ENCODE measurements at regions not wholly inside any gene's neighbourhood (a gene's known extent, or its start where the extent isn't known, plus 50 kb on each side); places are given as distances from the start of the nearest gene placed in this dataset.

DNA sequence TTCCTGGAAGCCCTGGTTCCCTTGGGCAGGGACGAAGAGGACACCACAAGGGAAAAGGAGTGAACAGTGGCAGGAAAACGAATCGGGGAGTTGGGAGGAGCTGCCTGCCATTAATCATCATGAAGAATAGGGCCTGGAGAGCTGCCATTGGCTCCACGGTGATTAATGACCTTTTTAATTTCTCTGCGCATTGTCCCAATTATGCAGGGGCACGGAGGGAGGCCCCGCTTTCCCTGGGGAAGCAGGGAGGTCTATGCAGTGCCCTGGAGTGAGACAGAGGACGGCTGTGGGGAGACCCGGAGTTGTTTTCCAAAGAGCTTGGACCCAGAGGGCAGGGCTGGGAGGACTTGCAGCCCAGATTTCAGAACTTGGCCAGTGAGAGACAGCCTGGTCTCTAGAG, 338.9 kb upstream of the C16orf82 start:
- no peak overlapping the region for H3K27ac Mint-ChIP-seq
- no peak for DNase-seq (ENCODE audit: low spot score)
- POLR2A ChIA-PET, result no interaction called here
- no peak for ATAC-seq
- H3K4me3 Mint-ChIP-seq, result no peak overlapping the region
- TF ChIP-seq, protein P1, sequence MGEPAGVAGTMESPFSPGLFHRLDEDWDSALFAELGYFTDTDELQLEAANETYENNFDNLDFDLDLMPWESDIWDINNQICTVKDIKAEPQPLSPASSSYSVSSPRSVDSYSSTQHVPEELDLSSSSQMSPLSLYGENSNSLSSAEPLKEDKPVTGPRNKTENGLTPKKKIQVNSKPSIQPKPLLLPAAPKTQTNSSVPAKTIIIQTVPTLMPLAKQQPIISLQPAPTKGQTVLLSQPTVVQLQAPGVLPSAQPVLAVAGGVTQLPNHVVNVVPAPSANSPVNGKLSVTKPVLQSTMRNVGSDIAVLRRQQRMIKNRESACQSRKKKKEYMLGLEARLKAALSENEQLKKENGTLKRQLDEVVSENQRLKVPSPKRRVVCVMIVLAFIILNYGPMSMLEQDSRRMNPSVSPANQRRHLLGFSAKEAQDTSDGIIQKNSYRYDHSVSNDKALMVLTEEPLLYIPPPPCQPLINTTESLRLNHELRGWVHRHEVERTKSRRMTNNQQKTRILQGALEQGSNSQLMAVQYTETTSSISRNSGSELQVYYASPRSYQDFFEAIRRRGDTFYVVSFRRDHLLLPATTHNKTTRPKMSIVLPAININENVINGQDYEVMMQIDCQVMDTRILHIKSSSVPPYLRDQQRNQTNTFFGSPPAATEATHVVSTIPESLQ (CRISPR knock-in tag; IDR thresholded peaks at IDR 0.05), result no peak
- TF ChIP-seq, protein P2, sequence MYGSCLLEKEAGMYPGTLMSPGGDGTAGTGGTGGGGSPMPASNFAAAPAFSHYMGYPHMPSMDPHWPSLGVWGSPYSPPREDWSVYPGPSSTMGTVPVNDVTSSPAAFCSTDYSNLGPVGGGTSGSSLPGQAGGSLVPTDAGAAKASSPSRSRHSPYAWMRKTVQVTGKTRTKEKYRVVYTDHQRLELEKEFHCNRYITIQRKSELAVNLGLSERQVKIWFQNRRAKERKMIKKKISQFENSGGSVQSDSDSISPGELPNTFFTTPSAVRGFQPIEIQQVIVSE (CRISPR knock-in tag; IDR thresholded peaks at IDR 0.05; ENCODE audit: borderline replicate concordance), result no peak
- TF ChIP-seq, protein P3, sequence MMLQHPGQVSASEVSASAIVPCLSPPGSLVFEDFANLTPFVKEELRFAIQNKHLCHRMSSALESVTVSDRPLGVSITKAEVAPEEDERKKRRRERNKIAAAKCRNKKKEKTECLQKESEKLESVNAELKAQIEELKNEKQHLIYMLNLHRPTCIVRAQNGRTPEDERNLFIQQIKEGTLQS (CRISPR knock-in tag; conservative IDR thresholded peaks at IDR 0.05), result no peak
- no peak for TF ChIP-seq JAZF1 (CRISPR knock-in tag; IDR thresholded peaks at IDR 0.05)
- no peak for TF ChIP-seq ZNF121 (CRISPR knock-in tag; IDR thresholded peaks at IDR 0.05)
- H3K9me3 Mint-ChIP-seq, result peaks cover 8% of the 10 kb centered on the region
- no peaks in the 10 kb centered on the region; the same call in 1 of the 2 replicates for H3K27me3 Mint-ChIP-seq (ENCODE audit: low read depth)
- H3K4me1 Mint-ChIP-seq, result 0 out of 2 replicates have a peak, but pooled peaks cover 5% of the 10 kb centered on the region
- no peaks in the 10 kb centered on the region for H3K36me3 Mint-ChIP-seq
- CTCF ChIA-PET, result no interaction called here

DNA sequence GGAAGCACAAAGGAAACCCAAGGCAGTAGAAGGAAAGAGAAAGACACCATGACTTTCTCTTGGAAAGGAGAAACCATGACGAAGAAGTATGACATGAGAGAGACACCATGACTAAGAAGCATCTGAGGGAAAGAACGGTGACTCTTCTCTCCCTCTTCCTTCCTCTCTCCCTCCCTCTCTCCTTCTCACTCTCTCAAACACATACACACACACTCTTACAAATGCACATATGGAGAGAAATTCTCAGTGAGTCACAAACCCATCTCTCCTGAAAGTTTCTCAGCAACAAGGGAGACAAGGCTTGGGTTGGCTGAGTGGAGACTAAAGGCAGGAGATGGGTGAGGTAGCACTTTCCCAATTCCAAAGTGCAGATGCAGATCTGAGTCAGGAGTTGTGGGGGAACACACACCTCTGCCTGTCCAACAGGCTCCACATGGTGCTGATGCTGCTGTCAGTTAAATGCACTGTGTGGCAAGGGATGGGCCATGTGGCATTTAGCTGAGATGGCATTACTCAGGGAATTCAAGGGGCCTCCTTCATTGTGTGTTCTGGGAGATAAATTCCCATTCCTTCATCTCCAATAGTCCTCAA, 336.7 kb upstream of the C16orf82 start:
- DNase-seq (ENCODE audit: low spot score) (no peak), ATAC-seq (no peak)
- H3K4me3 Mint-ChIP-seq, result no peak overlapping the region
- no peaks in the 10 kb centered on the region for H3K36me3 Mint-ChIP-seq
- no peak overlapping the region for H3K27ac Mint-ChIP-seq
- H3K4me1 Mint-ChIP-seq, result no peaks in the 10 kb centered on the region
- peaks cover 4% of the 10 kb centered on the region; the same call in 1 of the 2 replicates for H3K9me3 Mint-ChIP-seq
- ChIA-PET POLR2A (no interaction called here), CTCF (no interaction called here)
- H3K27me3 Mint-ChIP-seq (ENCODE audit: low read depth), result no peaks in the 10 kb centered on the region; the same call in 1 of the 2 replicates
- TF ChIP-seq, protein P4, sequence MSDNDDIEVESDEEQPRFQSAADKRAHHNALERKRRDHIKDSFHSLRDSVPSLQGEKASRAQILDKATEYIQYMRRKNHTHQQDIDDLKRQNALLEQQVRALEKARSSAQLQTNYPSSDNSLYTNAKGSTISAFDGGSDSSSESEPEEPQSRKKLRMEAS (CRISPR knock-in tag; IDR thresholded peaks at IDR 0.05), result no peak
- TF ChIP-seq HMGA2 (CRISPR knock-in tag; IDR thresholded peaks at IDR 0.05) (no peak), ZNF317 (CRISPR knock-in tag; IDR thresholded peaks at IDR 0.05; ENCODE audit: borderline replicate concordance, low read depth) (no peak), RELA (CRISPR knock-in tag; IDR thresholded peaks at IDR 0.05; ENCODE audit: borderline replicate concordance) (no peak), ZBTB21 (CRISPR knock-in tag; IDR thresholded peaks at IDR 0.05; ENCODE audit: borderline replicate concordance) (no peak), GABPB1 (CRISPR knock-in tag; IDR thresholded peaks at IDR 0.05) (no peak), PRRX2 (CRISPR knock-in tag; IDR thresholded peaks at IDR 0.05) (no peak), ZNF219 (CRISPR knock-in tag; IDR thresholded peaks at IDR 0.05; ENCODE audit: borderline replicate concordance) (no peak), NR1H2 (CRISPR knock-in tag; IDR thresholded peaks at IDR 0.05) (no peak)
- TF ChIP-seq, protein P5, sequence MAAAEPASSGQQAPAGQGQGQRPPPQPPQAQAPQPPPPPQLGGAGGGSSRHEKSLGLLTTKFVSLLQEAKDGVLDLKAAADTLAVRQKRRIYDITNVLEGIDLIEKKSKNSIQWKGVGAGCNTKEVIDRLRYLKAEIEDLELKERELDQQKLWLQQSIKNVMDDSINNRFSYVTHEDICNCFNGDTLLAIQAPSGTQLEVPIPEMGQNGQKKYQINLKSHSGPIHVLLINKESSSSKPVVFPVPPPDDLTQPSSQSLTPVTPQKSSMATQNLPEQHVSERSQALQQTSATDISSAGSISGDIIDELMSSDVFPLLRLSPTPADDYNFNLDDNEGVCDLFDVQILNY (CRISPR knock-in tag; IDR thresholded peaks at IDR 0.05), result no peak
- TF ChIP-seq, protein P2 (CRISPR knock-in tag; IDR thresholded peaks at IDR 0.05; ENCODE audit: borderline replicate concordance), result no peak
- TF ChIP-seq, protein P6, sequence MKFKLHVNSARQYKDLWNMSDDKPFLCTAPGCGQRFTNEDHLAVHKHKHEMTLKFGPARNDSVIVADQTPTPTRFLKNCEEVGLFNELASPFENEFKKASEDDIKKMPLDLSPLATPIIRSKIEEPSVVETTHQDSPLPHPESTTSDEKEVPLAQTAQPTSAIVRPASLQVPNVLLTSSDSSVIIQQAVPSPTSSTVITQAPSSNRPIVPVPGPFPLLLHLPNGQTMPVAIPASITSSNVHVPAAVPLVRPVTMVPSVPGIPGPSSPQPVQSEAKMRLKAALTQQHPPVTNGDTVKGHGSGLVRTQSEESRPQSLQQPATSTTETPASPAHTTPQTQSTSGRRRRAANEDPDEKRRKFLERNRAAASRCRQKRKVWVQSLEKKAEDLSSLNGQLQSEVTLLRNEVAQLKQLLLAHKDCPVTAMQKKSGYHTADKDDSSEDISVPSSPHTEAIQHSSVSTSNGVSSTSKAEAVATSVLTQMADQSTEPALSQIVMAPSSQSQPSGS (CRISPR knock-in tag; IDR thresholded peaks at IDR 0.05; ENCODE audit: borderline replicate concordance, low read depth), result no peak
- TF ChIP-seq, protein P7, sequence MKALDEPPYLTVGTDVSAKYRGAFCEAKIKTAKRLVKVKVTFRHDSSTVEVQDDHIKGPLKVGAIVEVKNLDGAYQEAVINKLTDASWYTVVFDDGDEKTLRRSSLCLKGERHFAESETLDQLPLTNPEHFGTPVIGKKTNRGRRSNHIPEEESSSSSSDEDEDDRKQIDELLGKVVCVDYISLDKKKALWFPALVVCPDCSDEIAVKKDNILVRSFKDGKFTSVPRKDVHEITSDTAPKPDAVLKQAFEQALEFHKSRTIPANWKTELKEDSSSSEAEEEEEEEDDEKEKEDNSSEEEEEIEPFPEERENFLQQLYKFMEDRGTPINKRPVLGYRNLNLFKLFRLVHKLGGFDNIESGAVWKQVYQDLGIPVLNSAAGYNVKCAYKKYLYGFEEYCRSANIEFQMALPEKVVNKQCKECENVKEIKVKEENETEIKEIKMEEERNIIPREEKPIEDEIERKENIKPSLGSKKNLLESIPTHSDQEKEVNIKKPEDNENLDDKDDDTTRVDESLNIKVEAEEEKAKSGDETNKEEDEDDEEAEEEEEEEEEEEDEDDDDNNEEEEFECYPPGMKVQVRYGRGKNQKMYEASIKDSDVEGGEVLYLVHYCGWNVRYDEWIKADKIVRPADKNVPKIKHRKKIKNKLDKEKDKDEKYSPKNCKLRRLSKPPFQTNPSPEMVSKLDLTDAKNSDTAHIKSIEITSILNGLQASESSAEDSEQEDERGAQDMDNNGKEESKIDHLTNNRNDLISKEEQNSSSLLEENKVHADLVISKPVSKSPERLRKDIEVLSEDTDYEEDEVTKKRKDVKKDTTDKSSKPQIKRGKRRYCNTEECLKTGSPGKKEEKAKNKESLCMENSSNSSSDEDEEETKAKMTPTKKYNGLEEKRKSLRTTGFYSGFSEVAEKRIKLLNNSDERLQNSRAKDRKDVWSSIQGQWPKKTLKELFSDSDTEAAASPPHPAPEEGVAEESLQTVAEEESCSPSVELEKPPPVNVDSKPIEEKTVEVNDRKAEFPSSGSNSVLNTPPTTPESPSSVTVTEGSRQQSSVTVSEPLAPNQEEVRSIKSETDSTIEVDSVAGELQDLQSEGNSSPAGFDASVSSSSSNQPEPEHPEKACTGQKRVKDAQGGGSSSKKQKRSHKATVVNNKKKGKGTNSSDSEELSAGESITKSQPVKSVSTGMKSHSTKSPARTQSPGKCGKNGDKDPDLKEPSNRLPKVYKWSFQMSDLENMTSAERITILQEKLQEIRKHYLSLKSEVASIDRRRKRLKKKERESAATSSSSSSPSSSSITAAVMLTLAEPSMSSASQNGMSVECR (CRISPR knock-in tag; IDR thresholded peaks at IDR 0.05; ENCODE audit: borderline replicate concordance), result no peak
- TF ChIP-seq, protein P8, sequence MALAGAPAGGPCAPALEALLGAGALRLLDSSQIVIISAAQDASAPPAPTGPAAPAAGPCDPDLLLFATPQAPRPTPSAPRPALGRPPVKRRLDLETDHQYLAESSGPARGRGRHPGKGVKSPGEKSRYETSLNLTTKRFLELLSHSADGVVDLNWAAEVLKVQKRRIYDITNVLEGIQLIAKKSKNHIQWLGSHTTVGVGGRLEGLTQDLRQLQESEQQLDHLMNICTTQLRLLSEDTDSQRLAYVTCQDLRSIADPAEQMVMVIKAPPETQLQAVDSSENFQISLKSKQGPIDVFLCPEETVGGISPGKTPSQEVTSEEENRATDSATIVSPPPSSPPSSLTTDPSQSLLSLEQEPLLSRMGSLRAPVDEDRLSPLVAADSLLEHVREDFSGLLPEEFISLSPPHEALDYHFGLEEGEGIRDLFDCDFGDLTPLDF (CRISPR knock-in tag; IDR thresholded peaks at IDR 0.05), result no peak
